ENCODE measurements at regions not wholly inside any gene's neighbourhood (a gene's known extent, or its start where the extent isn't known, plus 50 kb on each side); places are given as distances from the start of the nearest gene placed in this dataset.

DNA sequence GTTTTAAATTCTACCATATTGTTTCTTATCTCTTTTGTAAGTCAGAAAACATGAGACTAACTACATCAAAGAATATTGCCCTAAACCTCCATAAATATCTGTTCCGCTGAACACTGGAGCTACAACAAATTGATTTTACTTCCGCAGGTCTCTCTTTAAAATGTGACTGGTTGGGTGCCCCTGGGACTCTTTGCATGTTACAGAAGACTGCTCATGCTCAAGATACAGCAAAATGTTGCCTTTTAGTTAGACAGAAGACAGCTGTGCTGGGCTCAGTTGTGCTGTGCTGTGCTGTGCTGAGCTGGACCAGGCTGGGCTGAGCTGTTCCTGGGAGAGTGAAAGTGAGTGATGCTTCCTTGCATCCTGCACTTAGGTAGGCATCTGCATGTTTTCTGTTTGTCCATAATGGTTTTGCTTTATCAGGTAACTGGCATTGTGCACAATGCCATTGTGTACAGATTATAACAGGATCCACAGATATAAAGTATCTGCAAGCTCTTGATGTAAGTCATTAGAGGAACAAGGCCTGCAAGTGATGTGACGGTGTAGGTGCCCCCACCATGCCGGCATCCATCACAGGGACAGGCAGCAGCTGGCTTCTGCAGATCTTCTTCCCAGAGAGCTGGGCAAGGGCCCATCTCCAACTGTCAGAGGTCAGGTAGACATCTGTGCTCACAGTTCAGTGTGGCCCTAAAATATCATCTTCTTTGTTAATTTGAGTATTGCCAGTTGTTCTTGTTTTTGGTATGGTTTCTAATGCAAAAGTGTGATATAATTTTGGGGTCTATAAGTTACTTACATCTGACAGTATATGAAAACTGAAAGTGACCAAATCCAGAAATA, 972.5 kb upstream of the CELF2 start:
- DNase-seq (ENCODE audit: low read depth in 2 of 2), result no peak
- H3K4me3 ChIP-seq (replicated peaks in 1 of 2; ENCODE audit: low read depth in 2 of 2, low read length in 2 of 2), result no peak overlapping the region
- TF ChIP-seq CTCF (IDR thresholded peaks at IDR 0.05; ENCODE audit: low read depth, low read length), result no peak

DNA sequence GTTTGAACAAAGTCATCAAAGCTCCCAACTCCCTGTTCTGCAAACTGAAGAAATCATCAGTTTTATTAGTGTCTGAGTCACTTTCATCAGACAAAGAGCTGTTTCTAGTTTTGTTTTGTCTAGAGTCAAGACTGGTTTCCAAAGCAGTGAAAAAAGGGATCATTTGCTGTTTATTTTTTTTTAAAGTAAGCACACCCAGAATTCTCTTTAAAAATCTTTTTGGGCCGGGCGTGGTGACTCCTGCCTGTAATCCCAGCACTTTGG, 972.0 kb upstream of the CELF2 start:
- TF ChIP-seq CTCF (IDR thresholded peaks at IDR 0.05; ENCODE audit: low read depth, low read length), result no peak
- DNase-seq (ENCODE audit: low read depth in 2 of 2), result peak in 1 of 2 donors; percentile 27
- no peak overlapping the region for H3K4me3 ChIP-seq (replicated peaks in 1 of 2; ENCODE audit: low read depth in 2 of 2, low read length in 2 of 2)

GRCh38 chr10:10047426-10047825, 970.2 kb upstream of the CELF2 start:
- no peak overlapping the region for H3K4me3 ChIP-seq (replicated peaks in 1 of 2; ENCODE audit: low read depth in 2 of 2, low read length in 2 of 2)
- no peak for DNase-seq (ENCODE audit: low read depth in 2 of 2)
- no peak for TF ChIP-seq CTCF (IDR thresholded peaks at IDR 0.05; ENCODE audit: low read depth, low read length)

DNA sequence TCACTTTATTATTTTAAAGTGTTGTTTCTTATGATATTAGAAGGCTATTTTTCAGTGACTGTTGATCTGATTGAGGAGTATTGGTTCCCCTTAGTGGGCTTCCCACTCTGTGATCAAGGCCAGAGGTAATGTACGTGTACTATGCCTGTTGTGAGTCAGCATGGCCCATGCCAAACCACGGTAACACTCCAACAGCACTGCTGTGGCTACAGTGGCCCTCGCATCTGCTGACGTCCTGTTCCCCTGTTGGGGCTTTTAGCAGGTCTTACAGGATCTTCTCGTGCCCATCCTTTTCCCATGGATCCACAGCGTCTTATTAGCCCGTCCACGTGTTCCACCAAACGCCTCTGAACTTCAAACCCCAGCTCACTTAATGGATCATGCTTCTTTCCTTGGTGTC, 964.6 kb upstream of the CELF2 start:
- TF ChIP-seq CTCF (IDR thresholded peaks at IDR 0.05; ENCODE audit: low read depth, low read length), result no peak
- DNase-seq (ENCODE audit: low read depth in 2 of 2), result no peak
- H3K4me3 ChIP-seq (replicated peaks in 1 of 2; ENCODE audit: low read depth in 2 of 2, low read length in 2 of 2), result no peak overlapping the region

DNA sequence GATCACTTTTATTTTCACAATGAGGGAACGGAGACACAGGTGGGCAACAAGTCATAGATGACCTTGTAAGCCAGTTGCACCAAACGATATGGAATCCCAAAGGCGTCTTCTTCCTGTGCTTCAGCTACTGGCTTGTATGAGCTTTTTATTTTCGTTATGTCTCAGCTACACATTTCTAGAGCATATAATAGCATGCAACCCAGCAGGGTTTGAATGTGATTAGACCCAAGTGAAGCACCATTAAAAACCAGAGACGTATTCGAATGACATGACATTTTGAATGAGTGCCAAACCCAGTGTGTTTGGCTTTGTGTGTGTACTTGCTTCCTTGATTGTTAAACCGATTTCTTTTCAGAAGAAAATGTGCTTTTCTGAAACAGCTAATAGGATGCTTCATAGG, 963.2 kb upstream of the CELF2 start:
- TF ChIP-seq CTCF (IDR thresholded peaks at IDR 0.05; ENCODE audit: low read depth, low read length), result no peak
- no peak overlapping the region for H3K4me3 ChIP-seq (replicated peaks in 1 of 2; ENCODE audit: low read depth in 2 of 2, low read length in 2 of 2)
- no peak for DNase-seq (ENCODE audit: low read depth in 2 of 2)

DNA sequence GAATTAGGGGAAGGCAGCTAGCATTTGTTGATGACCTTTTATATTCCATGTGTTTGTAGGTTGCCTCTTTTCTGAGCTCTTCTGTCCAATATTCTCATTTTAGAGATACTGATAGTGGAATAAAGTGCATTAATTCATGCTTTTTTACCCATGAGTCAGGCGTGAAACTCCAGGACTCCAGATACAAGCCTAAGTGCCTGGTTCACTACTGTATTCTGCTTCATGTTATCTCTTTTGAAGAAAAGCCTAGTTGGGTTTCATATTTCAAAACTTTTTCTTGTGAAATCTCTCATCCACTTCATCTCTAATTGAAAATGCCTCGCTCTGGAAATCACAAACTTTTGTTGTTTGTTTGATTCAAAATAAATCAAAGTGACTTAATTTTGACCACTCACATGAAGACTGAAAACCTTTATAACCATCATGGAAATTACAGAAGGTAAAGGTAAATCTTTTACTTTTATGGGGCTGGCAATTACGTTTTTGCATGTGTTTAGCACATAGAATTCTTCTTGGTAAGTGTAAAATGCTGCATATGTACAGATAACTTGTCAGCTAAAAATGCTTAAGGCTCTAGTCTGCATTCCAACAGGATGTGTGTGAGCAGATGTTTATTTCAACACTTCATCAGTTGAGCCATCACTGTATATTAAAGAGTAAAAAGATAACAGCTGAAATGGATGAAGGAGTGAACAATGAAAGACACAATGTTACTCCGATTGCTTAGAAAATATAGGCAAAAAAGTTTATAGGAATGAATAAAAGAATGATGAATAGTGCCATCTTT, 961.8 kb upstream of the CELF2 start:
- no peak overlapping the region for H3K4me3 ChIP-seq (replicated peaks in 1 of 2; ENCODE audit: low read depth in 2 of 2, low read length in 2 of 2)
- TF ChIP-seq CTCF (IDR thresholded peaks at IDR 0.05; ENCODE audit: low read depth, low read length), result no peak
- peak; percentile 33 to 34 for DNase-seq (ENCODE audit: low read depth in 2 of 2)
